G401 (cell line): ENCODE measurements at regions not wholly inside any gene's neighbourhood (a gene's known extent, or its start where the extent isn't known, plus 50 kb on each side); places are given as distances from the start of the nearest gene placed in this dataset.

Experiments
- DNase-seq: peaks from one replicate; pipeline ENCODE4 v3.0.0-alpha.2; 2015; ENCODE audit warnings: low spot score
- in situ Hi-C: cut with HindIII; loops from 2 replicates; pipeline ENCODE4 v1.10.0; 2016; ENCODE audit warnings: low sequenced_read_pairs, mixed read lengths

DNA sequence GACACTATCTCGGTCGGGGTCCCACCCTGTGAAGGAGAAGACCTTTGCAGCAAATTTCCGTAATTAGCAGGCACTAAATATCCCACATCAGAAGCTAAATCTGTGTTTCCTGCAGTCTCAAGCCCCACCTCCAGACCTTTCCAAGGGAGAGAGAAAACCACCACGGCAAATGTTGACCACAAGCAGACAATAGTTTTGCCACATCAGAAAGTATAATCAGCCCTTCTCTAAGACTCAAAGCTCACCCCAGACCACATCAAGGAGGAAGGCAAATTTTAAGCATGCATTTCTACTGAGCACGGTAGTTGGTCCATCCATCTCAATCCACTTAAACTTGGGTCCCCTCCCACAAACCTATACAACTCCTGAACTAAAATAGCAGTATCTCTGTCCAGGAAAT is 398.5 kb downstream of the GPM6A start:
- in situ Hi-C loops: no loop called here
- DNase-seq: no peak

DNA sequence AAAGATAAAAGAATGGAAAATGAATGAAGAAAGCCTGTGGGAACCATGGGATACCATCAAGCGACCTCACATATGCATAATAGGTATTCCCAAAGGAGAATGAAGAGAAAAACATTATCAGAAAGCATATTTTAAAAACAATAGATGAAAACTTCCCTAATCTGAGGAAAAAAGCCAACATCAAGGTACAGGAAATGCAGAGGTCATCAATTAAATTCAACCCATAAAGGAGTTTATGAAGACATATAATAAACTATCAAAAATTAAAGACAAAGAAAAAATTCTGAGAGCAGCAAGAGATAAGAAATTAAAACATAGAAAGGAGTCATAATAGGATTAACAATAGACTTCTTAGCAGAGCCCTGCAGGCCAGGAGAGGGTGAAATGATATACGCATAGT is 397.5 kb downstream of the GPM6A start:
- in situ Hi-C loops: no loop called here
- no peak for DNase-seq

GRCh38 chr4:175418516-175418915 is 393.5 kb downstream of the GPM6A start:
- no peak for DNase-seq
- in situ Hi-C loops: no loop called here

- in situ Hi-C loops: no loop called here
- no peak for DNase-seq
Observed at GRCh38 chr4:175419236-175419718, 392.8 kb downstream of the GPM6A start.

- DNase-seq: no peak
- in situ Hi-C loops: no loop called here
Observed at GRCh38 chr4:175421506-175421905, 390.6 kb downstream of the GPM6A start.

- in situ Hi-C loops: no loop called here
- DNase-seq: no peak
Observed at GRCh38 chr4:175422331-175422730, 389.7 kb downstream of the GPM6A start.

GRCh38 chr4:175424111-175424510 is 388.0 kb downstream of the GPM6A start:
- in situ Hi-C loops: no loop called here
- DNase-seq: no peak

DNA sequence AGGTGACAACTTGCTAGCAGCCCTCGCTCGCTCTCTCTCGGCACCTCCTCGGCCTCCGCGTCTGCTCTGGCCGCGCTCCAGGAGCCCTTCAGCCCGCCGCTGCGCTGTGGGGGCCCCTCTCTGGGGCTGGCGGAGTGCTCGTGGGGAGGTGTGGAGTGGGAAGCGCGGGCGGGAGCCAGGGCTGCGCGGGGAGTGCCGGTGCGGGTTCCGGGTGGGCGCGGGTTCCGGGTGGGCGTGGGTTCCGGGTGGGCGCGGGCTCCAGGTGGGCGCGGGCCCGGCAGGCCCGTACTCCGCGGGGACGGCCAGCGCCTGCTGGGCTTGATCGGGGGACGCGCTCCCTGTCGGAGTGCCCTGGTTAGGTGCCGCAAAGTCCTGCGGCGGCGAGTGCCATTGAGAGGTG is 384.3 kb downstream of the GPM6A start:
- in situ Hi-C loops: no loop called here
- DNase-seq: no peak

- DNase-seq: no peak
- in situ Hi-C loops: no loop called here
Observed at GRCh38 chr4:175431694-175432093, 380.4 kb downstream of the GPM6A start.

DNA sequence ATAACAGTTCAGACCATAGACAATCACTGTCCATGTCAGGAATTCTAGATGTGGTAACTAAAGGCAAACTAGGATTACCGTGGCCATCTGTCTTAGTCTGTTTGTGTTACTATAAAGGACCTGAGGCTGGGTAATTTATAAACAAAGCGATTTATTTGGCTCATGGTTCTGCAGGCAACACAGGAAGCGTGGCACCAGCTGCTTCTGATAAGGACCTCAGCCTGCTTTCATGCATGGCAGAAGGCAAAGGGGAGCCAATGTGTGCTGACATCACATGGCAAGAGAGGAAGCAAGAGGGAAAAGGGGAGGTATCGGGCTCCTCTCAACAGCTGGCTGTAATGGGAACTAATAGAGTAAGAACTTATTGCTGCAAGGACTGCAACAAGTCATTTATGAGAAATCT is 376.7 kb downstream of the GPM6A start:
- in situ Hi-C loops: no loop called here
- DNase-seq: no peak

GRCh38 chr4:175436196-175436595 is 375.9 kb downstream of the GPM6A start:
- in situ Hi-C loops: no loop called here
- no peak for DNase-seq

DNA sequence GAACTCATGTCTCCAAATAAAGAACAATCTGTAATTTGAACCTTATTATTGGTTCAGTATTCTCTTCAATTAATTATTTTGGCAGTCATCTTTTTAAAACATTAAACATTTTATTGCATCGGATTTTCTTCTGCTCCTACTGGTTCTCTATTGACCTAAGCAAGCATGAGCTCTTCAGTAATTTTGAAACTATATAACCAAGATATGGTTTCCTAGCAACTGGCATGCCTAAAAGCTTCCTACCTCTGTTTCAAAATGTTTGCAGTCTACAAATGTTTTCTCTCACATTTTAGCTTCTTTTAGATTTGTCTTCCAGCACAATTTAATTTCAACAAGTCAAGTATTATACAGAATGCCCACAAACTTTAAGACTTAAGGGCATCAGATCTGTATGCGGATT is 371.3 kb downstream of the GPM6A start:
- in situ Hi-C loops: no loop called here
- no peak for DNase-seq

GRCh38 chr4:175441256-175441655 is 370.8 kb downstream of the GPM6A start:
- in situ Hi-C loops: no loop called here
- DNase-seq: no peak

- in situ Hi-C loops: no loop called here
- no peak for DNase-seq
Observed at GRCh38 chr4:175443547-175443946, 368.5 kb downstream of the GPM6A start.

DNA sequence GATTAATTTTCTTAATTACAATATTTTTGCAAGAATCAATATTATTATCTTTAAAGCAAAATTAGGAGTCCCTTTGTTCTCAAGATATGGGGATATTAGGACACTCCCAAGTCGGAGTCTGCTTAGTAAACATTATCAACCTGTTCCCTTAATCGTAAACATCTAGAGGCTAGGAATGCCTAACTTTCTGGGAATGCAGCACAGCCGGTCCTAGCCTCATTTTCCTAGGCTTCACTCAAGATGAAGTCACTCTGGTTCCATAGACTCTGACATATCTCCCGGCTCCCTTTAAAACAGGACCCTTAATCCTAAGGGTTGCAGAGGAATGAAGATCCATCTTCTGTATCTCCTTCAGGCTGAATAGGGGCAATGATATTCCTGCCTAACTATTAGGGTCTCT is 367.6 kb downstream of the GPM6A start:
- no peak for DNase-seq
- in situ Hi-C loops: no loop called here

GRCh38 chr4:175447016-175447415 is 365.0 kb downstream of the GPM6A start:
- DNase-seq: no peak
- in situ Hi-C loops: no loop called here

DNA sequence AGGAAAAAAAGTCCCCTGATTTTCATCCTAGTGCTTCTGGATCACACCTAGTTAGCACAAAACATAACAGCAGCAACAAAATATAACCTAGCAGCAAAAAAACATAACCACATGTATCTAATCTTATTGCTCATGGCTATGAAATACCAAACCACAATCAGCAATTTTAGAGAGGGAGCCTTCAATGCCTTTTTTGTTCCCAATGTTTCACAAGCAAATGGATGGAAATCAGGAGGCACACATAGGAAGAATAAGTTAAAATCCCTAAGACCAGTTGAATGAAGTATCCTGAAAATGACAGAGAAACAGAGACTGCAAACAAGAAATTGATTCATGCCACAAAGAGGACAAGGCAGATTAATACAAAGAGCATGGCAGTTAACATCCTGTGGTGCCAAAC is 361.6 kb downstream of the GPM6A start:
- no peak for DNase-seq
- in situ Hi-C loops: no loop called here

DNA sequence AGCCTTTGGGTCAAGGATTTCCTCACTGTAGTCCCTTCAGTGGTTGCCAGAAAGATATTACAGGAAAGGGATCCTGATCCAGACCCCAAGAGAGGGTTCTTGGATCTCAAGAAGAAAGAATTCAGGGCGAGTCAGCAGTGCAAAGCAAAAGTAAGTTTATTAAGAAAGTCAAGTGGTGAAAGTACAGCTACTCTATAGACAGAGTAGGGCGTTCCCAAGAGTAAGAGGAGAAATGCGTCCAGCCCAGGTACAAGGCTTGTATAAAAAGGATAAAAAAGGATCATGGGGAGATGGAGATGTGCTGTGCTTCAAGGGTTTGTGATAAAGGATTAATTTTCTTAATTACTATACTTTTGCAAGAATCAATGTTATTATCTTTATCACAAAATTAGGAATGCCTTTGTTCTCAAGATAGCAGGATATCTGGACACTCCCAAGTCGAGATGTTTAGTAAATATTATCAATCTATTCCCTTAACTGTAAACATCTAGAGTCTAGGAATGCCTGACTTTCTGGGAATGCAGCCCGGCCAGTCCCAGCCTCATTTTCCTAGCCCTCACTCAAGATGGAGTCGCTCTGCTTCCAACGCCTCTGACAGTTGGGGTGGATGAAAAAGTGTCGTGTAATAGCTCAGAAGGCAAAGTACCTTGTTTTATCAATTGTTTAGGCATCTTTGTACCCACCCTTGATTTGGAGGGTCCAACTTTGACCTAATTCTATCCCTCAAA is 360.7 kb downstream of the GPM6A start:
- in situ Hi-C loops: no loop called here
- no peak for DNase-seq

DNA sequence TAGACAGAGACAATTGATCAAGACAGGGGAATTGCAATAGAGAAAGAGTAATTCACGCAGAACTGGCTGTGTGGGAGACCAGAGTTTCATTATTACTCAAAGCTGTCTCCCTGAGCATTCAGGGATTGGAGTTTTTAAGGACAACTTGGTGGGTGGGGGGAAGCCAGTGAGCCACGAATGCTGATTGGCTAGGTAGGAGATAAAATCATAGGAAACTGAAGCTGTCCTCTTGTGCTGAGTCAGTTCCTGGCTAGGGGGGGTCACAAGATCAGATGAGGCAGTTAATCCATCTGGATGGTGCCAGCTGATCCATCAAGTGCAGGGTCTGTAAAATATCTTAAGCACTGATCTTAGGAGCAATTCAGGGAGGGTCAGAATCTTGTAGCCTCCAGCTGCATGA is 358.6 kb downstream of the GPM6A start:
- in situ Hi-C loops: no loop called here
- DNase-seq: no peak

DNA sequence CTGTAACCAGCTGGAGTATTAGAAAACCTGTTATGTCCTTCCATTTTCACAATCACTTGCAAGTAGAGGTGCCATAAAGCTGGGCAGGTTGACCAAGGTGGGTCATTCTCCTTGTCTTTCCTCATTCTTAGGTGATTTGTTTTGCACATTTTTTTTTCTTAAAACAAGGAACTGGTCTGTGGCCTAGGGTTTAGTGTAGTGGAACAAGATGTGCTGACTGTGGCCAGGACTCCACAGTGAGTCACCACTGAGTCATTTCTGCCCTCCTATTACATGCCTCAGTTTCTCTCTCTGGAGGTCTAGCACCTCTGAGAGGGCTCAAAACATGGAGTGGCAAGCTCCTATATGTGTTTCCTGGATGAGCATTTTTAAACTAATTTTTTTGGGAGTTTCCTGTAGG is 355.9 kb downstream of the GPM6A start:
- in situ Hi-C loops: no loop called here
- no peak for DNase-seq

GRCh38 chr4:175457956-175458355 is 354.1 kb downstream of the GPM6A start:
- DNase-seq: no peak
- in situ Hi-C loops: no loop called here
